Fibroblast of upper back skin (primary cell): ENCODE measurements at regions not wholly inside any gene's neighbourhood (a gene's known extent, or its start where the extent isn't known, plus 50 kb on each side); places are given as distances from the start of the nearest gene placed in this dataset.

Experiments
- DNase-seq: peaks from one replicate; pipeline ENCODE4 v3.0.0-alpha.2; 2013

- DNase-seq: no peak
These were observed 73.8 kb downstream of the RTP5 start for GRCh38 chr2:241943209-241943850.

GRCh38 chr2:241943961-241944575 lies 74.5 kb downstream of the RTP5 start:
- DNase-seq: no peak

GRCh38 chr2:241944821-241945220 lies 75.3 kb downstream of the RTP5 start:
- DNase-seq: no peak

- no peak for DNase-seq
These were observed 75.8 kb downstream of the RTP5 start for GRCh38 chr2:241945311-241945710.

GRCh38 chr2:241945803-241946202 lies 76.3 kb downstream of the RTP5 start:
- no peak for DNase-seq

GRCh38 chr2:241946306-241947003 lies 76.9 kb downstream of the RTP5 start:
- no peak for DNase-seq

GRCh38 chr2:241947004-241947350 lies 77.4 kb downstream of the RTP5 start:
- no peak for DNase-seq

- DNase-seq: no peak
These were observed 77.9 kb downstream of the RTP5 start for GRCh38 chr2:241947401-241947800.

GRCh38 chr2:241947876-241948275 lies 78.3 kb downstream of the RTP5 start:
- DNase-seq: no peak

- no peak for DNase-seq
These were observed 78.9 kb downstream of the RTP5 start for GRCh38 chr2:241948299-241948897.

- DNase-seq: no peak
These were observed 79.6 kb downstream of the RTP5 start for GRCh38 chr2:241948901-241949735.

GRCh38 chr2:241949736-241950412 lies 80.3 kb downstream of the RTP5 start:
- no peak for DNase-seq

- DNase-seq: peak; percentile 65
These were observed 81.1 kb downstream of the RTP5 start for GRCh38 chr2:241950413-241951315.

- no peak for DNase-seq
These were observed 81.8 kb downstream of the RTP5 start for GRCh38 chr2:241951316-241951700.

GRCh38 chr2:241951920-241952319 lies 82.4 kb downstream of the RTP5 start:
- no peak for DNase-seq

GRCh38 chr2:241952816-241953215 lies 83.3 kb downstream of the RTP5 start:
- no peak for DNase-seq

GRCh38 chr2:241953324-241953928 lies 83.9 kb downstream of the RTP5 start:
- DNase-seq: no peak

GRCh38 chr2:241956521-241957110 lies 87.1 kb downstream of the RTP5 start:
- no peak for DNase-seq

- no peak for DNase-seq
These were observed 87.7 kb downstream of the RTP5 start for GRCh38 chr2:241957276-241957675.

- no peak for DNase-seq
These were observed 89.5 kb downstream of the RTP5 start for GRCh38 chr2:241958818-241959545.
